ENCODE measurements at regions not wholly inside any gene's neighbourhood (a gene's known extent, or its start where the extent isn't known, plus 50 kb on each side); places are given as distances from the start of the nearest gene placed in this dataset.

GRCh38 chr4:104728380-104729122 lies 233.9 kb upstream of the CXXC4 start (continued):
- no peak for TF ChIP-seq REST (IDR thresholded peaks at IDR 0.05)
- no peak for TF ChIP-seq RNF2 (IDR thresholded peaks at IDR 0.05; ENCODE audit: borderline replicate concordance, low read depth)
- peak; percentile 60; the same call in 1 of the 2 replicates for TF ChIP-seq PBX3 (IDR thresholded peaks at IDR 0.05)
- TF ChIP-seq NFE2L2 (conservative IDR thresholded peaks at IDR 0.05; ENCODE audit: low read length) = no peak
- TF ChIP-seq CBX2 (IDR thresholded peaks at IDR 0.05; ENCODE audit: borderline replicate concordance, low read depth) = no peak
- TF ChIP-seq CBX8 (IDR thresholded peaks at IDR 0.05) = no peak
- TF ChIP-seq TFCP2L1 (CRISPR knock-in tag; IDR thresholded peaks at IDR 0.05) = no peak
- no peak for TF ChIP-seq CHD2 (IDR thresholded peaks at IDR 0.05; ENCODE audit: low read length, partially characterized antibody)
- no peak for TF ChIP-seq ZFP36 (IDR thresholded peaks at IDR 0.05; ENCODE audit: borderline replicate concordance, partially characterized antibody)
- TF ChIP-seq KDM5A (IDR thresholded peaks at IDR 0.05) = no peak
- TF ChIP-seq ELK1 (IDR thresholded peaks at IDR 0.05; ENCODE audit: low read depth, low read length) = no peak
- TF ChIP-seq HOXB13 (CRISPR knock-in tag; IDR thresholded peaks at IDR 0.05; ENCODE audit: low read depth) = no peak
- peak; percentile 90; the same call in 1 of the 2 replicates for TF ChIP-seq FOXS1 (CRISPR knock-in tag; IDR thresholded peaks at IDR 0.05)
- TF ChIP-seq ATOH8 (CRISPR knock-in tag; IDR thresholded peaks at IDR 0.05; ENCODE audit: low read depth) = no peak
- no peak for TF ChIP-seq MYC (IDR thresholded peaks at IDR 0.05; ENCODE audit: borderline replicate concordance, low read length)
- peak; percentile 38 to 62; a peak in 2 of 5 replicates for TF ChIP-seq EP300 (IDR thresholded peaks at IDR 0.05)
- no peak for TF ChIP-seq BHLHE40 (IDR thresholded peaks at IDR 0.05; ENCODE audit: low read depth, low read length)
- no peak for TF ChIP-seq HDAC2 (IDR thresholded peaks at IDR 0.05)
- peak; percentile 80 for TF ChIP-seq MAX (IDR thresholded peaks at IDR 0.05)
- no peak for TF ChIP-seq E2F6 (IDR thresholded peaks at IDR 0.05; ENCODE audit: borderline replicate concordance, low read depth)
- no peak for TF ChIP-seq HES2 (IDR thresholded peaks at IDR 0.05)
- TF ChIP-seq KDM1A (IDR thresholded peaks at IDR 0.05; ENCODE audit: low read depth) = no peak
- TF ChIP-seq RCOR1 (IDR thresholded peaks at IDR 0.05; ENCODE audit: low read depth, low read length) = no peak
- TF ChIP-seq HEYL (CRISPR knock-in tag; IDR thresholded peaks at IDR 0.05) = no peak
- peak; percentile 95 for TF ChIP-seq JUNB (IDR thresholded peaks at IDR 0.05)
- no peak for TF ChIP-seq FOSB (CRISPR knock-in tag; IDR thresholded peaks at IDR 0.05)
- peak; percentile 53 to 83; a peak in 4 of 5 replicates for TF ChIP-seq JUN (IDR thresholded peaks at IDR 0.05)
- no peak for TF ChIP-seq ZNF302 (CRISPR knock-in tag; IDR thresholded peaks at IDR 0.05)

Data from A549 (cell line).